IPS DF 4.7 (cell line): ENCODE measurements at regions not wholly inside any gene's neighbourhood (a gene's known extent, or its start where the extent isn't known, plus 50 kb on each side); places are given as distances from the start of the nearest gene placed in this dataset.
"Not testable (repeated sequence)": the region's sequence is repeated elsewhere in the genome, so short reads cannot be mapped to it uniquely, and the experiment has no call there.

ENCODE experiments used
- DNase-seq: peaks from one replicate; pipeline ENCODE4 v3.0.0-alpha.2; 2013; ENCODE audit warnings: low spot score; ENCODE audit errors: extremely low read depth

GRCh38 chr6:142635130-142635529, 309.8 kb downstream of the HIVEP2 start:
- DNase-seq, result no peak

GRCh38 chr6:142637624-142638351, 307.2 kb downstream of the HIVEP2 start:
- no peak for DNase-seq

GRCh38 chr6:142642651-142643050, 302.3 kb downstream of the HIVEP2 start:
- DNase-seq, result no peak

GRCh38 chr6:142644866-142645265, 300.1 kb downstream of the HIVEP2 start:
- no peak for DNase-seq

- no peak for DNase-seq
These were observed 299.3 kb downstream of the HIVEP2 start for GRCh38 chr6:142645663-142646062.

GRCh38 chr6:142647449-142648035, 297.4 kb downstream of the HIVEP2 start:
- no peak for DNase-seq

- no peak for DNase-seq
These were observed 296.9 kb downstream of the HIVEP2 start for GRCh38 chr6:142648036-142648451.

GRCh38 chr6:142648526-142648925, 296.4 kb downstream of the HIVEP2 start:
- DNase-seq, result no peak

GRCh38 chr6:142649438-142650234, 295.3 kb downstream of the HIVEP2 start:
- not testable (repeated sequence) for DNase-seq

- no peak for DNase-seq
These were observed 293.6 kb downstream of the HIVEP2 start for GRCh38 chr6:142651384-142651783.

- DNase-seq, result no peak
These were observed 291.1 kb downstream of the HIVEP2 start for GRCh38 chr6:142653710-142654420.

- no peak for DNase-seq
These were observed 285.3 kb downstream of the HIVEP2 start for GRCh38 chr6:142659661-142660060.

- no peak for DNase-seq
These were observed 279.6 kb downstream of the HIVEP2 start for GRCh38 chr6:142665393-142665792.

- no peak for DNase-seq
These were observed 278.3 kb downstream of the HIVEP2 start for GRCh38 chr6:142666599-142667185.

GRCh38 chr6:142669471-142670351, 275.3 kb downstream of the HIVEP2 start:
- no peak for DNase-seq

- DNase-seq, result no peak
These were observed 273.2 kb downstream of the HIVEP2 start for GRCh38 chr6:142671791-142672190.

- no peak for DNase-seq
These were observed 269.5 kb downstream of the HIVEP2 start for GRCh38 chr6:142675517-142675916.

- DNase-seq, result no peak
These were observed 268.9 kb downstream of the HIVEP2 start for GRCh38 chr6:142676027-142676443.

- DNase-seq, result no peak
These were observed 268.3 kb downstream of the HIVEP2 start for GRCh38 chr6:142676647-142677192.
